ENCODE measurements at regions not wholly inside any gene's neighbourhood (a gene's known extent, or its start where the extent isn't known, plus 50 kb on each side); places are given as distances from the start of the nearest gene placed in this dataset.

- no peaks in the 10 kb centered on the region for H3K9me1 ChIP-seq (ENCODE audit: control insufficient read depth, extremely low read depth, insufficient read depth, low read length)
- no peaks in the 10 kb centered on the region for H3K27me3 ChIP-seq (ENCODE audit: control insufficient read depth, extremely low read depth, insufficient read depth, low read length)
- H4K20me1 ChIP-seq (ENCODE audit: control insufficient read depth, extremely low read depth, insufficient read depth, low read length) = no peaks in the 10 kb centered on the region
- no peak overlapping the region for H3K4me3 ChIP-seq (ENCODE audit: control insufficient read depth in 2 of 3, extremely low read depth in 1 of 3, insufficient read depth in 2 of 3, low read depth in 1 of 3, low read length in 3 of 3)
- no peak for FAIRE-seq
- no peaks in the 10 kb centered on the region for H3K36me3 ChIP-seq (ENCODE audit: control insufficient read depth in 2 of 2, extremely low read depth in 1 of 2, insufficient read depth in 2 of 2, low read length in 2 of 2)
- H3K4me1 ChIP-seq (ENCODE audit: control insufficient read depth, extremely low read depth, insufficient read depth, low read length) = no peaks in the 10 kb centered on the region
- TF ChIP-seq EZH2 (IDR thresholded peaks at IDR 0.05; ENCODE audit: low read length) = no peak
- TF ChIP-seq, protein P1, sequence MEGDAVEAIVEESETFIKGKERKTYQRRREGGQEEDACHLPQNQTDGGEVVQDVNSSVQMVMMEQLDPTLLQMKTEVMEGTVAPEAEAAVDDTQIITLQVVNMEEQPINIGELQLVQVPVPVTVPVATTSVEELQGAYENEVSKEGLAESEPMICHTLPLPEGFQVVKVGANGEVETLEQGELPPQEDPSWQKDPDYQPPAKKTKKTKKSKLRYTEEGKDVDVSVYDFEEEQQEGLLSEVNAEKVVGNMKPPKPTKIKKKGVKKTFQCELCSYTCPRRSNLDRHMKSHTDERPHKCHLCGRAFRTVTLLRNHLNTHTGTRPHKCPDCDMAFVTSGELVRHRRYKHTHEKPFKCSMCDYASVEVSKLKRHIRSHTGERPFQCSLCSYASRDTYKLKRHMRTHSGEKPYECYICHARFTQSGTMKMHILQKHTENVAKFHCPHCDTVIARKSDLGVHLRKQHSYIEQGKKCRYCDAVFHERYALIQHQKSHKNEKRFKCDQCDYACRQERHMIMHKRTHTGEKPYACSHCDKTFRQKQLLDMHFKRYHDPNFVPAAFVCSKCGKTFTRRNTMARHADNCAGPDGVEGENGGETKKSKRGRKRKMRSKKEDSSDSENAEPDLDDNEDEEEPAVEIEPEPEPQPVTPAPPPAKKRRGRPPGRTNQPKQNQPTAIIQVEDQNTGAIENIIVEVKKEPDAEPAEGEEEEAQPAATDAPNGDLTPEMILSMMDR (optimal IDR thresholded peaks at IDR 0.05 in 1 of 3, IDR thresholded peaks at IDR 0.05 in 1 of 3, conservative IDR thresholded peaks at IDR 0.05 in 1 of 3; ENCODE audit: extremely low read depth in 1 of 3, insufficient read depth in 2 of 3, low read length in 3 of 3) = no peak
- H2AFZ ChIP-seq (ENCODE audit: control insufficient read depth, low read length) = no peak overlapping the region
- no peaks in the 10 kb centered on the region for H3K79me2 ChIP-seq (ENCODE audit: control insufficient read depth, insufficient read depth, low read length)
- dilution Hi-C loops (cut with MboI; ENCODE audit: extremely low pct_ligation_motif_present, low sequenced_read_pairs) = no loop called here
- H3K4me2 ChIP-seq (ENCODE audit: control insufficient read depth, extremely low read depth, insufficient read depth, low read depth, low read length) = no peak overlapping the region
- H3K27ac ChIP-seq (ENCODE audit: control insufficient read depth, insufficient read depth, low read length) = no peak overlapping the region
- no peak for DNase-seq (ENCODE audit: low read depth, low spot score)
- peaks cover 3% of the 10 kb centered on the region for H3K9me3 ChIP-seq (ENCODE audit: control insufficient read depth, low read depth, low read length)
- no peak overlapping the region for H3K9ac ChIP-seq (ENCODE audit: control insufficient read depth, extremely low read depth, insufficient read depth, low read length)
Measured at GRCh38 chrX:39507617-39508299, 590.0 kb downstream of the BCOR start.

DNA sequence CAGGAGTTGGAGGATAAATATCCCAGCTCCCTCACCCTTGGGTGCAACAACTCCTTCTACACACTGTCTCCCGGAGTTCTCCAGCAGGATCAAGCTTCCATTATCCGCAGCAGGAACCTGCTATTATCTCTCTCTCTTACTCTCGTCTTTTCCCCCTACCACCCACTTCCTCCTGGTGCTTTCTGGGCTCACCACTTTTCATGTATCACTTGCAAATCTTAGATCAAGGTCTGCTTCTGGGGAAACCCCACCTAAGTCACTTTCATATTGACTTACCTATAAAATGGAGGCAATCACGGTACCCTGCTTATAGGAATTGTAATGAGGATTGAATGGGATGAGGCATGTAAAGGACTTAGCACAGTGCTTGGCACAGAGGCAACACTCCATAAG is 589.5 kb downstream of the BCOR start:
- TF ChIP-seq, protein P1 (optimal IDR thresholded peaks at IDR 0.05 in 1 of 3, IDR thresholded peaks at IDR 0.05 in 1 of 3, conservative IDR thresholded peaks at IDR 0.05 in 1 of 3; ENCODE audit: extremely low read depth in 1 of 3, insufficient read depth in 2 of 3, low read length in 3 of 3) = no peak
- TF ChIP-seq EZH2 (IDR thresholded peaks at IDR 0.05; ENCODE audit: low read length) = no peak
- dilution Hi-C loops (cut with MboI; ENCODE audit: extremely low pct_ligation_motif_present, low sequenced_read_pairs) = no loop called here
- H3K79me2 ChIP-seq (ENCODE audit: control insufficient read depth, insufficient read depth, low read length) = no peaks in the 10 kb centered on the region
- no peaks in the 10 kb centered on the region for H3K4me1 ChIP-seq (ENCODE audit: control insufficient read depth, extremely low read depth, insufficient read depth, low read length)
- no peaks in the 10 kb centered on the region for H3K36me3 ChIP-seq (ENCODE audit: control insufficient read depth in 2 of 2, extremely low read depth in 1 of 2, insufficient read depth in 2 of 2, low read length in 2 of 2)
- no peak overlapping the region for H3K4me3 ChIP-seq (ENCODE audit: control insufficient read depth in 2 of 3, extremely low read depth in 1 of 3, insufficient read depth in 2 of 3, low read depth in 1 of 3, low read length in 3 of 3)
- peaks cover 3% of the 10 kb centered on the region for H3K9me3 ChIP-seq (ENCODE audit: control insufficient read depth, low read depth, low read length)
- H4K20me1 ChIP-seq (ENCODE audit: control insufficient read depth, extremely low read depth, insufficient read depth, low read length) = no peaks in the 10 kb centered on the region
- H3K9ac ChIP-seq (ENCODE audit: control insufficient read depth, extremely low read depth, insufficient read depth, low read length) = no peak overlapping the region
- H3K4me2 ChIP-seq (ENCODE audit: control insufficient read depth, extremely low read depth, insufficient read depth, low read depth, low read length) = no peak overlapping the region
- DNase-seq (ENCODE audit: low read depth, low spot score) (no peak), FAIRE-seq (no peak)
- no peak overlapping the region for H3K27ac ChIP-seq (ENCODE audit: control insufficient read depth, insufficient read depth, low read length)
- H3K27me3 ChIP-seq (ENCODE audit: control insufficient read depth, extremely low read depth, insufficient read depth, low read length) = no peaks in the 10 kb centered on the region
- H3K9me1 ChIP-seq (ENCODE audit: control insufficient read depth, extremely low read depth, insufficient read depth, low read length) = no peaks in the 10 kb centered on the region
- H2AFZ ChIP-seq (ENCODE audit: control insufficient read depth, low read length) = no peak overlapping the region

Measured in keratinocyte (primary cell).